Immature natural killer cell (primary cell): ENCODE measurements at regions not wholly inside any gene's neighbourhood (a gene's known extent, or its start where the extent isn't known, plus 50 kb on each side); places are given as distances from the start of the nearest gene placed in this dataset.
A peak's percentile ranks its signal among the peaks of the same experiment; 100 is the strongest.

ENCODE experiments used
- DNase-seq, 3 donors: peaks; one replicate each; pipeline ENCODE4 v3.0.0; 2022; ENCODE audit warnings: mixed read lengths in 1 of 3
- H3K27ac Mint-ChIP-seq, 6 donors: one replicate each; pipeline ENCODE4 v1.8.0; 2020; ENCODE audit warnings: mixed read lengths in 6 of 6, mild to moderate bottlenecking in 5 of 6, inconsistent platforms in 4 of 6, moderate library complexity in 3 of 6
- H3K27me3 Mint-ChIP-seq, 3 donors: one replicate each; pipeline ENCODE4 v1.8.0; 2020 to 2021; ENCODE audit warnings: low read depth in 3 of 3, mild to moderate bottlenecking in 3 of 3, mixed read lengths in 3 of 3, moderate library complexity in 3 of 3, inconsistent platforms in 1 of 3
- H3K36me3 Mint-ChIP-seq, 3 donors: one replicate each; pipeline ENCODE4 v1.8.0; 2020; ENCODE audit warnings: mixed read lengths in 3 of 3, inconsistent platforms in 2 of 3, mild to moderate bottlenecking in 2 of 3
- H3K4me1 Mint-ChIP-seq, 2 donors: one replicate each; pipeline ENCODE4 v1.8.0; 2020; ENCODE audit warnings: inconsistent platforms in 2 of 2, mild to moderate bottlenecking in 2 of 2, mixed read lengths in 2 of 2, moderate library complexity in 1 of 2
- H3K4me3 Mint-ChIP-seq, 5 donors: one replicate each; pipeline ENCODE4 v1.8.0; 2020; ENCODE audit warnings: mild to moderate bottlenecking in 5 of 5, mixed read lengths in 5 of 5, inconsistent platforms in 3 of 5, moderate library complexity in 3 of 5
- H3K9me3 Mint-ChIP-seq, 6 donors: one replicate each; pipeline ENCODE4 v1.8.0; 2020; ENCODE audit warnings: mild to moderate bottlenecking in 6 of 6, mixed read lengths in 6 of 6, inconsistent platforms in 4 of 6, moderate library complexity in 3 of 6

- DNase-seq = peak; percentile 70 to 76 (median 72)
- Mint-ChIP-seq H3K36me3 (peaks cover 13 to 37% (median 13%) of the 10 kb centered on the region in 3 donors), H3K9me3 (no peaks in the 10 kb centered on the region), H3K4me1 (peaks cover 50 to 53% of the 10 kb centered on the region in 2 donors), H3K27ac (peak overlapping the region; percentile 72 to 98 (median 89)), H3K27me3 (peaks cover 3 to 5% (median 4%) of the 10 kb centered on the region in 3 donors), H3K4me3 (peak overlapping the region; percentile 67 to 82 (median 74))
Observed at GRCh38 chr19:46967578-46968032, 52.0 kb upstream of the NPAS1 start.
